ENCODE measurements at regions not wholly inside any gene's neighbourhood (a gene's known extent, or its start where the extent isn't known, plus 50 kb on each side); places are given as distances from the start of the nearest gene placed in this dataset.

GRCh38 chr4:127446427-127446885 lies 186.3 kb upstream of the INTU start:
- TF ChIP-seq CTCF (IDR thresholded peaks at IDR 0.05) (no peak), POLR2A (IDR thresholded peaks at IDR 0.05) (no peak)
- intact Hi-C loops (cut with DNase I; ENCODE audit: low total_unique reads) = no loop called here
- 49 to 58% methylated on average over 4 of the region's 4 CpGs for WGBS, 2 donors
- no peak overlapping the region for H3K4me3 ChIP-seq (ENCODE audit: low read depth, poor library complexity, severe bottlenecking)
- no peak for DNase-seq (ENCODE audit: low spot score in 2 of 2)

- no peak overlapping the region for H3K4me3 ChIP-seq (ENCODE audit: low read depth, poor library complexity, severe bottlenecking)
- intact Hi-C loops (cut with DNase I; ENCODE audit: low total_unique reads) = no loop called here
- TF ChIP-seq POLR2A (IDR thresholded peaks at IDR 0.05) (no peak), CTCF (IDR thresholded peaks at IDR 0.05) (no peak)
- no peak for DNase-seq (ENCODE audit: low spot score in 2 of 2)
- 82 to 84% methylated on average over 1 of the region's 1 CpG for WGBS, 2 donors
These were observed 183.8 kb upstream of the INTU start for GRCh38 chr4:127448986-127449385.

- no peak for TF ChIP-seq POLR2A (IDR thresholded peaks at IDR 0.05)
- no peak for TF ChIP-seq CTCF (IDR thresholded peaks at IDR 0.05)
- H3K4me3 ChIP-seq (ENCODE audit: low read depth, poor library complexity, severe bottlenecking) = no peak overlapping the region
- intact Hi-C loops (cut with DNase I; ENCODE audit: low total_unique reads) = no loop called here
- DNase-seq (ENCODE audit: low spot score in 2 of 2) = no peak
These were observed 183.3 kb upstream of the INTU start for GRCh38 chr4:127449449-127449848.

- H3K4me3 ChIP-seq (ENCODE audit: low read depth, poor library complexity, severe bottlenecking) = no peak overlapping the region
- intact Hi-C loops (cut with DNase I; ENCODE audit: low total_unique reads) = no loop called here
- DNase-seq (ENCODE audit: low spot score in 2 of 2) = no peak
- TF ChIP-seq CTCF (IDR thresholded peaks at IDR 0.05) = no peak
- TF ChIP-seq POLR2A (IDR thresholded peaks at IDR 0.05) = no peak
- 47 to 49% methylated on average over 1 of the region's 1 CpG for WGBS, 2 donors
These were observed 182.5 kb upstream of the INTU start for GRCh38 chr4:127450276-127450675.

GRCh38 chr4:127463883-127464282 lies 168.9 kb upstream of the INTU start:
- TF ChIP-seq CTCF (IDR thresholded peaks at IDR 0.05) (no peak), POLR2A (IDR thresholded peaks at IDR 0.05) (no peak)
- intact Hi-C loops (cut with DNase I; ENCODE audit: low total_unique reads) = no loop called here
- H3K4me3 ChIP-seq (ENCODE audit: low read depth, poor library complexity, severe bottlenecking) = no peak overlapping the region
- no peak for DNase-seq (ENCODE audit: low spot score in 2 of 2)
- 53 to 58% methylated on average over 5 to 6 of the region's 6 CpGs for WGBS, 2 donors

- WGBS, 2 donors = 52 to 81% methylated on average over 1 of the region's 1 CpG
- TF ChIP-seq CTCF (IDR thresholded peaks at IDR 0.05) (no peak), POLR2A (IDR thresholded peaks at IDR 0.05) (no peak)
- DNase-seq (ENCODE audit: low spot score in 2 of 2) = no peak
These were observed 163.2 kb upstream of the INTU start for GRCh38 chr4:127469542-127469941.

More at GRCh38 chr4:127469542-127469941, 163.2 kb upstream of the INTU start:
- H3K4me3 ChIP-seq (ENCODE audit: low read depth, poor library complexity, severe bottlenecking) = no peak overlapping the region
- intact Hi-C loops (cut with DNase I; ENCODE audit: low total_unique reads) = no loop called here

Data from lower leg skin (tissue), 4 donors.